SK-N-SH (cell line): ENCODE measurements at regions not wholly inside any gene's neighbourhood (a gene's known extent, or its start where the extent isn't known, plus 50 kb on each side); places are given as distances from the start of the nearest gene placed in this dataset.

ENCODE experiments used
- ELF1 ChIP-seq: IDR thresholded peaks from 2 replicates; pipeline ENCODE4 v1.4.0; 2012
- EP300 ChIP-seq, 2 experiments: IDR thresholded peaks; 2 replicates each; pipeline versions ENCODE4 v1.4.0 to v1.6.1; 2012; ENCODE audit warnings: borderline replicate concordance in 1 of 2, low read depth in 1 of 2, low read length in 1 of 2
- EZH2phosphoT487 ChIP-seq: fragments of 200-600 bp; sonication (generic); IDR thresholded peaks from 2 replicates; pipeline ENCODE4 v1.6.1; 2017; ENCODE audit warnings: low read depth, mixed run types, mild to moderate bottlenecking, antibody characterized with exemption, moderate library complexity, borderline replicate concordance
- JUND ChIP-seq: IDR thresholded peaks from 2 replicates; pipeline ENCODE4 v1.4.0; 2012
- MXI1 ChIP-seq: IDR thresholded peaks from 2 replicates; pipeline ENCODE4 v1.6.1; 2012; ENCODE audit warnings: mild to moderate bottlenecking, low read depth, low read length, improper control_type of control experiment
- POLR2AphosphoS5 ChIP-seq: IDR thresholded peaks from 2 replicates; pipeline ENCODE4 v1.6.1; 2012; ENCODE audit warnings: low read depth, low read length
- RAD21 ChIP-seq: IDR thresholded peaks from 2 replicates; pipeline ENCODE4 v1.6.1; 2012; ENCODE audit warnings: mild to moderate bottlenecking, low read length
- RCOR1 ChIP-seq: fragments of 150-350 bp; IDR thresholded peaks from 2 replicates; pipeline ENCODE4 v1.6.1; 2017; ENCODE audit warnings: antibody characterized with exemption, low read length
- RFX5 ChIP-seq: IDR thresholded peaks from 2 replicates; pipeline ENCODE4 v1.6.1; 2012; ENCODE audit warnings: mild to moderate bottlenecking, improper control_type of control experiment, low read length
- SMC3 ChIP-seq: IDR thresholded peaks from 2 replicates; pipeline ENCODE4 v1.6.1; 2012; ENCODE audit warnings: low read depth, low read length, improper control_type of control experiment
- TF ChIP-seq, protein P1 (sequence below): fragments of 200-600 bp; sonication (generic); IDR thresholded peaks from 2 replicates; pipeline ENCODE4 v1.6.1; 2017; ENCODE audit warnings: antibody characterized with exemption, mild to moderate bottlenecking, moderate library complexity
- TF ChIP-seq, protein P2 (sequence below): IDR thresholded peaks from 2 replicates; pipeline ENCODE4; 2012

DNA sequence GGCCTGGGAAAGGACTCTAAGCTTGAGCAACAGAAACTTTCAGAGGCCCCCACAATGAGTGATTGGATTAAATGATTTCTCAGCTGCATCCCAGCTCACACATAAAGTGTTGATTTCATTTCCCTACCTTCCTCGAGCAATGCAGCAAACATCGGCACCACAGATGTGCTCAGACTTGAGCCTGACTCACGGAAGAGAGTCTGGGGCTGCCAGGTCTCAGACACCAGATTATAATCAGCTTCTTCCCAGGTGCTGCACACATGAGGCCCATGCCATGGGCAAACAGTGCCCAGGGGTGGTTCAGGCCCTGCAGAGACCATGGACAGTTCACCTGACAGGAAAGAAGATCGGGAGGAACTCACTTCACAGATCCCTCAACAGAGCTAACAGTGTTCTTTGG is 226.6 kb upstream of the TENM4 start:
- TF ChIP-seq RCOR1 (no peak), MXI1 (no peak), RAD21 (no peak), POLR2AphosphoS5 (no peak), EP300 (IDR thresholded peaks at IDR 0.05; ENCODE audit: borderline replicate concordance in 1 of 2, low read depth in 1 of 2, low read length in 1 of 2) (no peak), RFX5 (no peak), ELF1 (no peak), SMC3 (no peak), JUND (no peak), EZH2phosphoT487 (no peak)
- TF ChIP-seq, protein P1, sequence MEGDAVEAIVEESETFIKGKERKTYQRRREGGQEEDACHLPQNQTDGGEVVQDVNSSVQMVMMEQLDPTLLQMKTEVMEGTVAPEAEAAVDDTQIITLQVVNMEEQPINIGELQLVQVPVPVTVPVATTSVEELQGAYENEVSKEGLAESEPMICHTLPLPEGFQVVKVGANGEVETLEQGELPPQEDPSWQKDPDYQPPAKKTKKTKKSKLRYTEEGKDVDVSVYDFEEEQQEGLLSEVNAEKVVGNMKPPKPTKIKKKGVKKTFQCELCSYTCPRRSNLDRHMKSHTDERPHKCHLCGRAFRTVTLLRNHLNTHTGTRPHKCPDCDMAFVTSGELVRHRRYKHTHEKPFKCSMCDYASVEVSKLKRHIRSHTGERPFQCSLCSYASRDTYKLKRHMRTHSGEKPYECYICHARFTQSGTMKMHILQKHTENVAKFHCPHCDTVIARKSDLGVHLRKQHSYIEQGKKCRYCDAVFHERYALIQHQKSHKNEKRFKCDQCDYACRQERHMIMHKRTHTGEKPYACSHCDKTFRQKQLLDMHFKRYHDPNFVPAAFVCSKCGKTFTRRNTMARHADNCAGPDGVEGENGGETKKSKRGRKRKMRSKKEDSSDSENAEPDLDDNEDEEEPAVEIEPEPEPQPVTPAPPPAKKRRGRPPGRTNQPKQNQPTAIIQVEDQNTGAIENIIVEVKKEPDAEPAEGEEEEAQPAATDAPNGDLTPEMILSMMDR: no peak
- TF ChIP-seq, protein P2, sequence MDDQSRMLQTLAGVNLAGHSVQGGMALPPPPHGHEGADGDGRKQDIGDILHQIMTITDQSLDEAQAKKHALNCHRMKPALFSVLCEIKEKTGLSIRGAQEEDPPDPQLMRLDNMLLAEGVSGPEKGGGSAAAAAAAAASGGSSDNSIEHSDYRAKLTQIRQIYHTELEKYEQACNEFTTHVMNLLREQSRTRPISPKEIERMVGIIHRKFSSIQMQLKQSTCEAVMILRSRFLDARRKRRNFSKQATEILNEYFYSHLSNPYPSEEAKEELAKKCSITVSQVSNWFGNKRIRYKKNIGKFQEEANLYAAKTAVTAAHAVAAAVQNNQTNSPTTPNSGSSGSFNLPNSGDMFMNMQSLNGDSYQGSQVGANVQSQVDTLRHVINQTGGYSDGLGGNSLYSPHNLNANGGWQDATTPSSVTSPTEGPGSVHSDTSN: no peak
